ENCODE measurements at regions not wholly inside any gene's neighbourhood (a gene's known extent, or its start where the extent isn't known, plus 50 kb on each side); places are given as distances from the start of the nearest gene placed in this dataset.

DNA sequence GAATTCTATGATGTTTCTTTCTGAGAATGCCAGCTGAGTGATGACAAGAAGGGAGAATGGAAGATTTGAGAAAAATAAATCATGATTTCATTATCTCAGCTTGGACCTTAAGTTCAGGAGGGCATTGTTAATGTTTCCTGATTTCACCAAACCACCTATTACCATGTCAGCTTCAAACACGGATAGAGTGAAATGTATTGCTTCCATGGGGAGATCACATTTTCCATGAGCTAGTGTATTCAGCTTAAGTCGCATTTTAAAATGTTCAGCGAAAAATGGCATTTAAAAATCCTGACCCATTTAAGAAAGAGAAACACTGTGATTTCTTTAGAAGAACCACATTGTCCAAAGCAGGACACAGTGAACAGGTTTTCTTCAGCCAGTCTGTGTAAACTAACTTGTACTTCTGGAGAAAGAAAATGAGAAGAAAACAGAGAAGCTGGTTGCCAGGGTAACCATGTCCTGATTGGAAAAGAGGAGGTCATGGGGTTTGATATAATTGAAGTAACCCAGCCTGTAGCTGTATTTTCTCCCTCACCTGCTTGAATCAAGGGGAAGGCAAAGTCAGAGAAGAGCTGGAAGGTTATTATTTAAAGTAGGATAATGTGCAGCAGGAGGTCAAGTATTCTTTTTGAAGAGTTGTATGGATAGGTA, 684.1 kb upstream of the NRSN1 start:
- FAIRE-seq (no peak), DNase-seq (ENCODE audit: low read depth, low spot score) (no peak)
- Histone ChIP-seq H3K4me1 (ENCODE audit: control insufficient read depth, extremely low read depth, insufficient read depth, low read length) (no peaks in the 10 kb centered on the region), H3K4me2 (ENCODE audit: insufficient read depth, low read length) (no peak overlapping the region), H3K27me3 (ENCODE audit: control insufficient read depth in 2 of 2, insufficient read depth in 2 of 2, low read length in 2 of 2) (no peaks in the 10 kb centered on the region), H3K27ac (ENCODE audit: insufficient read depth, low read depth, low read length) (no peak overlapping the region), H3K9me3 (replicated peaks; ENCODE audit: control insufficient read depth, insufficient read depth, low read length) (no peaks in the 10 kb centered on the region), H3K9me1 (replicated peaks; ENCODE audit: control insufficient read depth, extremely low read depth, insufficient read depth, low read length) (no peaks in the 10 kb centered on the region), H4K20me1 (replicated peaks; ENCODE audit: control insufficient read depth, extremely low read depth, insufficient read depth, low read length) (no peaks in the 10 kb centered on the region), H3K36me3 (ENCODE audit: control insufficient read depth in 2 of 2, extremely low read depth in 1 of 2, insufficient read depth in 2 of 2, low read length in 2 of 2) (no peaks in the 10 kb centered on the region), H3K4me3 (replicated peaks in 1 of 3; ENCODE audit: insufficient read depth in 1 of 3, low read depth in 1 of 3, low read length in 3 of 3) (no peak overlapping the region), H2AFZ (ENCODE audit: low read depth, low read length) (no peak overlapping the region), H3K79me2 (ENCODE audit: control insufficient read depth, insufficient read depth, low read length) (no peaks in the 10 kb centered on the region), H3K9ac (replicated peaks; ENCODE audit: extremely low read depth, insufficient read depth, low read length) (no peak overlapping the region)
- dilution Hi-C loops (cut with MboI; ENCODE audit: extremely low pct_ligation_motif_present, low sequenced_read_pairs): no loop called here
- BruUV-seq (replicated peaks): no TSS peak
- TF ChIP-seq MYC (IDR thresholded peaks at IDR 0.05; ENCODE audit: low read depth, low read length) (no peak), FOS (IDR thresholded peaks at IDR 0.05; ENCODE audit: borderline replicate concordance, insufficient read depth, low read length) (no peak), POLR2AphosphoS5 (IDR thresholded peaks at IDR 0.05; ENCODE audit: insufficient read depth, low read depth, low read length) (no peak), POLR2A (IDR thresholded peaks at IDR 0.05; ENCODE audit: low read depth, low read length) (no peak), EZH2 (IDR thresholded peaks at IDR 0.05; ENCODE audit: borderline replicate concordance, low read depth, low read length, severe bottlenecking) (no peak), JUN (IDR thresholded peaks at IDR 0.05; ENCODE audit: borderline replicate concordance, insufficient read depth, insufficient read length, low read depth) (no peak), GATA2 (IDR thresholded peaks at IDR 0.05; ENCODE audit: insufficient read depth, insufficient read length, low read depth, low read length) (no peak)
- TF ChIP-seq, protein P1, sequence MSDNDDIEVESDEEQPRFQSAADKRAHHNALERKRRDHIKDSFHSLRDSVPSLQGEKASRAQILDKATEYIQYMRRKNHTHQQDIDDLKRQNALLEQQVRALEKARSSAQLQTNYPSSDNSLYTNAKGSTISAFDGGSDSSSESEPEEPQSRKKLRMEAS (IDR thresholded peaks at IDR 0.05; ENCODE audit: insufficient read depth, insufficient read length): no peak
- TF ChIP-seq, protein P2, sequence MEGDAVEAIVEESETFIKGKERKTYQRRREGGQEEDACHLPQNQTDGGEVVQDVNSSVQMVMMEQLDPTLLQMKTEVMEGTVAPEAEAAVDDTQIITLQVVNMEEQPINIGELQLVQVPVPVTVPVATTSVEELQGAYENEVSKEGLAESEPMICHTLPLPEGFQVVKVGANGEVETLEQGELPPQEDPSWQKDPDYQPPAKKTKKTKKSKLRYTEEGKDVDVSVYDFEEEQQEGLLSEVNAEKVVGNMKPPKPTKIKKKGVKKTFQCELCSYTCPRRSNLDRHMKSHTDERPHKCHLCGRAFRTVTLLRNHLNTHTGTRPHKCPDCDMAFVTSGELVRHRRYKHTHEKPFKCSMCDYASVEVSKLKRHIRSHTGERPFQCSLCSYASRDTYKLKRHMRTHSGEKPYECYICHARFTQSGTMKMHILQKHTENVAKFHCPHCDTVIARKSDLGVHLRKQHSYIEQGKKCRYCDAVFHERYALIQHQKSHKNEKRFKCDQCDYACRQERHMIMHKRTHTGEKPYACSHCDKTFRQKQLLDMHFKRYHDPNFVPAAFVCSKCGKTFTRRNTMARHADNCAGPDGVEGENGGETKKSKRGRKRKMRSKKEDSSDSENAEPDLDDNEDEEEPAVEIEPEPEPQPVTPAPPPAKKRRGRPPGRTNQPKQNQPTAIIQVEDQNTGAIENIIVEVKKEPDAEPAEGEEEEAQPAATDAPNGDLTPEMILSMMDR (IDR thresholded peaks at IDR 0.05; ENCODE audit: extremely low read depth in 1 of 2, insufficient read depth in 1 of 2, low read depth in 1 of 2, low read length in 2 of 2): no peak
- CTCF ChIA-PET: no interaction called here
- POLR2A ChIA-PET: no interaction called here
- intact Hi-C loops (cut with micrococcal nuclease): no loop called here
